Endothelial cell (in vitro differentiated cells): ENCODE measurements at regions not wholly inside any gene's neighbourhood (a gene's known extent, or its start where the extent isn't known, plus 50 kb on each side); places are given as distances from the start of the nearest gene placed in this dataset.
"Not testable (repeated sequence)": the region's sequence is repeated elsewhere in the genome, so short reads cannot be mapped to it uniquely, and the experiment has no call there.

Experiments
- DNase-seq: peaks from one replicate; pipeline ENCODE4 v3.0.0; 2021; ENCODE audit warnings: low spot score
- H3K27ac Mint-ChIP-seq: one replicate; pipeline ENCODE4 v1.8.0; 2021; ENCODE audit warnings: mixed read lengths, inconsistent platforms; ENCODE audit not compliant: unreplicated experiment
- H3K27me3 Mint-ChIP-seq: one replicate; pipeline ENCODE4 v1.8.0; 2021; ENCODE audit warnings: mild to moderate bottlenecking, moderate library complexity, mixed read lengths, inconsistent platforms; ENCODE audit not compliant: unreplicated experiment
- H3K36me3 Mint-ChIP-seq: one replicate; pipeline ENCODE4 v1.8.0; 2021; ENCODE audit warnings: mild to moderate bottlenecking, low read depth, mixed read lengths, inconsistent platforms; ENCODE audit not compliant: unreplicated experiment
- H3K4me1 Mint-ChIP-seq: one replicate; pipeline ENCODE4 v1.8.0; 2021; ENCODE audit warnings: mild to moderate bottlenecking, mixed read lengths, inconsistent platforms; ENCODE audit not compliant: unreplicated experiment
- H3K4me3 Mint-ChIP-seq: one replicate; pipeline ENCODE4 v1.8.0; 2021; ENCODE audit warnings: mild to moderate bottlenecking, mixed read lengths, inconsistent platforms; ENCODE audit not compliant: unreplicated experiment
- H3K9me3 Mint-ChIP-seq: one replicate; pipeline ENCODE4 v1.8.0; 2021; ENCODE audit warnings: mixed read lengths, inconsistent platforms; ENCODE audit not compliant: unreplicated experiment
- TF ChIP-seq, protein P1 (sequence below): fragments of 200-600 bp; sonication (generic); IDR thresholded peaks from one replicate; pipeline ENCODE4 v1.5.0; 2021; ENCODE audit warnings: antibody characterized with exemption; ENCODE audit not compliant: unreplicated experiment

DNA sequence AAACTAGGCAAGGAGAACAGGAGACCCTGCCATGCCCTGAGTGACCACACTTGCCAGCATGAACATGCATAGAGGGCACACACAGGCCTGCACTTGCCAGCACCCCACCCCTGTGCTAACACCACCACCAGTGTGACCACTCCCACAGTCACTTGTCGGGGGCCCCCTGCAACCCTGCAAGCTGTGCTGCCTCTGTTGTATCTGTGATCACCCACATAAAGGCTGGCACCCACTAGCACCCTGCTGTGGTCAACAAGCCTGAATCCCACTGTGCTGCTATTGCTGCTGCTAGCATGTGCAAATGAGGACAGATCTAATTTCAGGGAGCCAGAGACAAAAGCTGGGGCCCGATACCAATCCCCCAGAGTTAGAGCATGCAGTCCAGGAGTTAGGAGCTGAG lies 217.7 kb downstream of the GIPC2 start:
- Mint-ChIP-seq H3K4me3 (no peak overlapping the region), H3K27me3 (no peaks in the 10 kb centered on the region), H3K36me3 (no peaks in the 10 kb centered on the region), H3K4me1 (no peaks in the 10 kb centered on the region), H3K27ac (no peak overlapping the region), H3K9me3 (no peaks in the 10 kb centered on the region)
- no peak for DNase-seq
- TF ChIP-seq, protein P1, sequence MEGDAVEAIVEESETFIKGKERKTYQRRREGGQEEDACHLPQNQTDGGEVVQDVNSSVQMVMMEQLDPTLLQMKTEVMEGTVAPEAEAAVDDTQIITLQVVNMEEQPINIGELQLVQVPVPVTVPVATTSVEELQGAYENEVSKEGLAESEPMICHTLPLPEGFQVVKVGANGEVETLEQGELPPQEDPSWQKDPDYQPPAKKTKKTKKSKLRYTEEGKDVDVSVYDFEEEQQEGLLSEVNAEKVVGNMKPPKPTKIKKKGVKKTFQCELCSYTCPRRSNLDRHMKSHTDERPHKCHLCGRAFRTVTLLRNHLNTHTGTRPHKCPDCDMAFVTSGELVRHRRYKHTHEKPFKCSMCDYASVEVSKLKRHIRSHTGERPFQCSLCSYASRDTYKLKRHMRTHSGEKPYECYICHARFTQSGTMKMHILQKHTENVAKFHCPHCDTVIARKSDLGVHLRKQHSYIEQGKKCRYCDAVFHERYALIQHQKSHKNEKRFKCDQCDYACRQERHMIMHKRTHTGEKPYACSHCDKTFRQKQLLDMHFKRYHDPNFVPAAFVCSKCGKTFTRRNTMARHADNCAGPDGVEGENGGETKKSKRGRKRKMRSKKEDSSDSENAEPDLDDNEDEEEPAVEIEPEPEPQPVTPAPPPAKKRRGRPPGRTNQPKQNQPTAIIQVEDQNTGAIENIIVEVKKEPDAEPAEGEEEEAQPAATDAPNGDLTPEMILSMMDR = no peak

DNA sequence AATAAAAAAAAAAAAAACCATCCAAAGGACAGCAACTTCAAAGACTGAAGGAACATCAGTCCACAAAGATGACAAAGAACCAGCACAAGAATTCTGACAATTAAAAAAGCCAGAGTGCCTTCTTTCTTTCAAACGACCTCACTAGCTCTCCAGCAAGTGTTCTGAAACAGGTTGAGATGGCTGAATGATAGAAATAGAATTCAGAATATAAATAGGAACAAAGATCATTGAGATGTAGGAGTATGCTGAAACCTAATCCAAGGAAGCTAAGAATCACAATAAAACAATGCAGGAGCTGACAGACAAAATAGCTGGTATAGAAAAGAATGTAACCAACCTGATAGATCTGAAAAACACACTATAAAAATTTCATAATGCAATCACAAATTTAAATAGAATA lies 218.2 kb downstream of the GIPC2 start:
- no peaks in the 10 kb centered on the region for H3K4me1 Mint-ChIP-seq
- H3K9me3 Mint-ChIP-seq = no peaks in the 10 kb centered on the region
- H3K27me3 Mint-ChIP-seq = no peaks in the 10 kb centered on the region
- H3K36me3 Mint-ChIP-seq = no peaks in the 10 kb centered on the region
- TF ChIP-seq, protein P1 = no peak
- no peak overlapping the region for H3K4me3 Mint-ChIP-seq
- no peak for DNase-seq
- no peak overlapping the region for H3K27ac Mint-ChIP-seq

DNA sequence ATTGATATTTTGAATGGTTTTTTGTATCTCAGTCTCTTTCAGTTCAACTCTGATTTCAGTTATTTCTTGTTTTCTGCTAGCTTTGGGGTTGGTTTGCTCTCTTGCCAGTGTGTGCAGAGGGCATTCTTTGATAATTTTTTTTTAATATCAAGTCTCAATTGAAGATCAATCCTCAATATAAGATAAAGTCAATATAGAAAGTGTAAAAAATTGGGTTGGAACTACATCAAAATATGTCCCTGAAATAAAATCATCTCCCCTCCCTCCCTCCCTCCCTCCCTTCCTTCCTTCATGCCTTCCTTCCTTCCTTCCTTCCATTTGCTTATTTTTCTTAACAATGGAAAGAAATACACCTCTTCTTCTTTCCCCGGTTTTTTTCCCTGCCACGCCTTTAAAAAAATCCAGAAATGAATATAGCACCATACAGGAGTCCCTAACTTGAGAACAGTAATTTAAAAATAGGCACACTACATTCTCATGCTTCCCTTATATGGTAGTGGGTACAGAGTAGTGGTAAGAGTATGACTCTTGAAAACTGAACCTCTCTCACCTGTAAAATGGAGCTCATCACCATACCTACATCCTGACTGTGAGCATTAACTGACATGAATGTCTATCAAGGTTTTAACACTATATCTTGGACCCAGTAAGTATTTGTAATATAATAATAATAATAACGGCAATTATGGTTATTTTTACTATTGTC lies 221.9 kb downstream of the GIPC2 start:
- no peaks in the 10 kb centered on the region for H3K27me3 Mint-ChIP-seq

DNA sequence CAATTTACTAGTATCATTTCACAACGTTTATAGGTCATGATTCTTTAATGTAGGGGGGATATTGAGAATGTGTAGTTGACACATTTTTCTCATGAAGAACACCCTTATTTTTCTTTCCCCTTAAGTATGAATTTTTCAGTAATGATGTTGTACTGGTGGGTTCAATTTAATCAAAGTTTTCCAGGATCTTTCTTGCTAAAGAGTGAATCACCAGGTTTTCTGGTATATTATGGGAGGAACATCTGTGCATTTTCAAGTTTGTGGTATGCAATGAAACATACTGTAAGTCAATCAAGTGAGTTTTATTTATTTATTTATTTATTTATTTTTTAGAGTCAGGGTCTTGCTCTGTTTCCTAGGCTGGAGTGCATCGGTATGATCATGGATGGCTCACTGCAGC lies 221.2 kb upstream of the PTGFR start:
- Mint-ChIP-seq H3K4me1 (no peaks in the 10 kb centered on the region), H3K9me3 (no peaks in the 10 kb centered on the region), H3K36me3 (no peaks in the 10 kb centered on the region), H3K27ac (no peak overlapping the region), H3K4me3 (no peak overlapping the region), H3K27me3 (no peaks in the 10 kb centered on the region)
- TF ChIP-seq, protein P1 = no peak
- no peak for DNase-seq

More for the DNA sequence above, 221.9 kb downstream of the GIPC2 start:
- H3K36me3 Mint-ChIP-seq = no peaks in the 10 kb centered on the region
- H3K4me3 Mint-ChIP-seq = no peak overlapping the region
- TF ChIP-seq, protein P1 = no peak
- DNase-seq = no peak
- no peaks in the 10 kb centered on the region for H3K4me1 Mint-ChIP-seq
- no peak overlapping the region for H3K27ac Mint-ChIP-seq
- H3K9me3 Mint-ChIP-seq = no peaks in the 10 kb centered on the region

DNA sequence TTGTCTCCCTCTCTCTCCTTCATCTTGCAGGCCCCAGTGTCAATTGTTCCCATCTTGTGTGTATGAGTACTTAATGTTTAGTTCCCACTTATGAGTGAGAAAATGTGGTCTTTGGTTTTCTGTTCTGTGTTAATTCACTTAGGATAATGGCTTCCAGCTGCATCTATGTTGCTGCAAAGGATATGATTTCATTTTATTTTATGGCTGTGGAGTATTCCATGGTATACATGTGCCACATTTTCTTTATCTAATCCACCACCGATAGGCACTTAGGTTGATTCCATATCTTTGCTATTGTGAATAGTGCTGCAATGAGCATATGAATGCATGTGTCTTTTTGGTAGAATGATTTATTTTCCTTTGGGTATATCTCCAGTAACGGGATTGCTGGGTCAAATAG lies 219.4 kb upstream of the PTGFR start:
- not testable (repeated sequence) for H3K9me3 Mint-ChIP-seq, H3K36me3 Mint-ChIP-seq, H3K27me3 Mint-ChIP-seq, H3K27ac Mint-ChIP-seq, DNase-seq, H3K4me3 Mint-ChIP-seq, H3K4me1 Mint-ChIP-seq
